Hindlimb muscle (tissue), 1 donor: ENCODE measurements at regions not wholly inside any gene's neighbourhood (a gene's known extent, or its start where the extent isn't known, plus 50 kb on each side); places are given as distances from the start of the nearest gene placed in this dataset.
"Not testable (repeated sequence)": the region's sequence is repeated elsewhere in the genome, so short reads cannot be mapped to it uniquely, and the experiment has no call there.

ENCODE experiments used
- DNase-seq: peaks from one replicate; pipeline ENCODE4 v3.0.0-alpha.2; 2013

DNA sequence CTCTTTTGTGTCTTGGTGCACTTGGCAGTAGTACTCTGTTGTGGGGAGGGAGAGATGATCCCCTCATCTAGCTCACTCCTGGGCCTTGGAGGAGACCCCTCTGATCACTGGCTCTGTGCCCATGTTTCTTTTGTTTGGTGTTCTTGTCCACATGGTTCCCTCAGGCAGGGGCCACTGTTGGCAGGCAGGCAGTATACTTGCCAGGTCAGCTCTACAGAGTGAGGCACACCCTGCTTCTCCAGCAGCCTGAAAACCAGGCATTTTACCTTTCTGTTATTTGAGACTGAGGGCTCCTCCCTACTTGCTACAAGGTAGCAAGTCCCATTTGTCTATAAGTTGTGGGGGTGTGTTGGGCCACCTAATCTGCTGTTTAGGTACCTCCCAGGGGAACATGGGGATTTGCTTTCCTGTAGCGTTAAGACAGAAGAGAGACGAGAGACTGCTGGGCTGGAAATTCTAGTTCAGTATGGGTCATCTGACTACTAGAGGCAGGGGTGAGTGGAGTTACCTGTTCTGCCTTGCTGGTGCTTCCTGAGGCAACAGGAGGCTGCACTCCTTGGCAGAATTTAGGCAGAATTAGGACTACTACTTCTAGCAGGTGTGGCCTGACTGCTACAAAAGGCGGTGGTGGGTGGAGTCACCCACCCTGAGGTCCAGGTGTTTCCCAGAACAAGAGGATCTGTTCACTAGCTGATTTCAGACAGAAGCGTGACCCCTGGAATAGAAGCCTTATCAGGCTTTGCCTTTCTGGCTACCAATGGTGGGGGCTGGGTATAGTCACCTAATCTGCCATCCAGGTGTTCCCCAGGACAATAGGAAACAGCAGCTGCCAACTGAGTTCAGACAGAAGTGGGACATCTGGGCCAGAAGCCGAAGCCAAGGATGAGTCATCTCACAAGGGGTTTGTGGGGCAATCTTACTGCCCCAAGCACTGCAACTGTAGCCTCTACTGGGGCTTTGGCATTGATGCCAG is 843.0 kb upstream of the ATXN8OS start:
- no peak for DNase-seq

DNA sequence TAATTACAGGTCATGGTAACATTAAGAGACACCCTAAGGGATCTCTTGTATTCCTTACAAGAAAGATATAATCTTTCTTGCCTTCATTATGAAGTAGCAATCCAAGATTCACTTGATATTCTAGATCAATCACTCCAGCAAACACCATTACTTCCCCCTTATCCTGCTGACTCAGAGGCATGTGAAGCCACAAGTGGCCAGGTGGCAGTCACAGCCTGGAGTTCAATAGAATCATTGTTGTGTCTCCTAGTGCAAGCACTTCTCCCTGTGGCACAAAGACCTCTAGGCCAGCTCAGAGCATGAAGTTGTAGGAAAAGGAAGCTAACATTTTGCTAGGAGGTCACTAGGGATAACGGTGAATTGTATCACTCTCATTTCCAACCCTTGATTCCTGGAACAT is 864.3 kb upstream of the ATXN8OS start:
- DNase-seq: no peak

- DNase-seq: no peak
These were observed 873.5 kb upstream of the ATXN8OS start for GRCh38 chr13:69234171-69234570.

GRCh38 chr13:69226427-69226826 is 881.2 kb upstream of the ATXN8OS start:
- no peak for DNase-seq

- DNase-seq: not testable (repeated sequence)
These were observed 885.8 kb upstream of the ATXN8OS start for GRCh38 chr13:69221633-69222498.

DNA sequence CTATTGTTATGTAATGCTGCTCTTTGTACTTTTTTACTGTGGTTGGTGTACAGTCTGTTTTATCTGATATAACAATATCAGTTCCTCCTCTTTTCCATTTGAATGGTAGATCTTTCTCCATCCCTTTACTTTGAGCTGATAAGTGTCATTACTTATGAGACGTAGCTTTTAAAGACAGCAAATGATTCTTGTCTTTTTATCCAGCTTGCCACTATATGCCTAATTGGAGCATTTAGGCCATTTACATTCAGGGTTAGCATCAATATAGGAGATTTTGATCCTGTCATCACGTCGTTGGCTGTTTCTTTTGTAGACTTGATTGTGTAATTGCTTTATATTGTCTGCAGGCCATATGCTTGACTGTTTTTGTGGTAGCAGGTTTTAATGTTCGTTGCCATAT is 894.2 kb upstream of the ATXN8OS start:
- no peak for DNase-seq

DNA sequence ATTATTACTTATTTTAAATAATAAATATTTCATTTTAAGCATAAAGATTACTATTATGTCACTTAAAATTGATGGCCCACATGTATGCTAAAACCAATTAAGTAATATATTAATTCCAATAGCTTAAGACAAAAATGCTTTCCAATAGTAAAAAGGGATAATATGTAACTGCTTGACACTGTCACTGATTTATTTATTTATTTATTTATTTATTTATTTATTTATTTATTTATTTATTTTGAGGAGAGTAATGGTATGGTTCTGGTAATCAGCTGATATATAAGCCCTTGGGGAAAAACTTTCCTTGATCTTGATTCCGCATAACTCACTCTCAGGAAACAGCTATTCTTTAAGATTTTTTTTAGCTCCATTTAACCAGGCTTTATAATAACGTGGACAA is 903.0 kb upstream of the ATXN8OS start:
- no peak for DNase-seq

DNA sequence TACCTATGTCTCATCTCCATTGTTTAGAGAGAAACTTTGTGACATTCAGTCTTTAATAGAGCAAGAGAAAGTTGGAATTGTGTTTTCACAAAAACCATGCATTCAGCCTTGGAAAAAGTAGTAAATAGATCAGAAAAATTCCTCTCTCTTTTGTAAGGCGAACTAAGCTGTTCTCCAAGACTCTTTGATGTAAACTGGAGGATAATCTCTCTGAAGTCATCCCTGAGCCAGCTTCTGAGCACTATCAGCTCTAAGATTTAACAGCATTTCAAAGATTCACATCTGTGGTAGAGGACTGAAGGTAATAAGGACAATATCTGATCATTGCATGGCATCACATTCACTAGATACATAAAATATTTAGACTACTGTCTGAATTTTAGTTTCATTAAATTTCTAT is 904.6 kb upstream of the ATXN8OS start:
- DNase-seq: no peak

- no peak for DNase-seq
These were observed 908.0 kb upstream of the ATXN8OS start for GRCh38 chr13:69199664-69200063.

DNA sequence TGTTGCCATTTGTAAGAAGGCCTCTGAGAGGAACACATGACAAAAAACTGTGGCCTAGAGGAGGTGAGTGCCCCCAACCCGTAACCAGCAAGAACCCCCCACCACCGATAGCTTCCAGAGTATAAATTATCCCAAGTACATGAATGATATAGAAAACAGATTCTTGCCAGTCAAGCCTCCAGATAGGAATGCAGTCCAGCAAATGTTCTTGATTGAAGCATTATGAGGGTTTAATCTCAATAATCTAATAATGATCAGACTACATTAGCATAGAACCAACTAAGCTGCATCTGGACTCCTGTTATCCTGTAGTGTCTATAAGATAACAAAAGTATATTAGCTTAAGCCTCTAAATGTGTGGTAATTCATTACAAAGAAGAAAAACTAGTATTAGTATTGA is 908.9 kb upstream of the ATXN8OS start:
- no peak for DNase-seq

DNA sequence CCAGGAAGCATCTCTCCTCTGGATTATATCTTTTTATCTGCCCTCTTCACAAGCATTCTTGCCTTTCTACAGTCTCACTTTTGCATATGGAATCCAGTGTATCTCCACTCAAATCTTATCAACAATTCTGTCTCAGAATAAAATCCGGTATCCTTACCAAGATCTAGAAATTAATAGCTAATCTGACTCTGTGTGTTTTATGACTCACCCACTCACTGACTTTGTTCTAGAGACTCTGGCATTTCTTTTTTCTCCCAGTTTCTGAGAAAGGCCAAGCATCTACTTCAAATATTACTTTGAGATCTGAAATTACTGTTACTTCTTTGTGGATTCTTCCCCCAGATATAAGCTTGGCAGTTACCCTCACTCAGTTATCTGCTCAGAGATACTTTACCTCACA is 913.5 kb upstream of the ATXN8OS start:
- DNase-seq: no peak

- DNase-seq: no peak
These were observed 927.6 kb upstream of the ATXN8OS start for GRCh38 chr13:69180034-69180433.

DNA sequence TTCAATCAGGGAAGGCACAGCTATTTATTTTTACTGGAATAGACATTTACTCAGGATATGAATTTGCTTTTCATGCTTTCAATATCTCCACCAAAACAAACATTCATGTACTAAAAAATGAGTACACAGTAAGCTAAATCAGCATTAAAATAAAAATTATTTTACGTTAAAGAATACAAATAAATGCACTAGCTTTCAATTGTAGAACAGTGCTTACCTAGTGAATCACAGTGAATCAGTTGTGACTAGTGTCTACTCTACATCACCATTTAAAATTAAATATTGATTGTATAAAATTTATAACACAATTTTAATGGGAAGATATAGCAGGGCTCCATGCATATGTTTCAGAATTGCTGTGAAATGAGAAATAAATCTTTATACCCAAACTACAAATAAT is 929.6 kb upstream of the ATXN8OS start:
- DNase-seq: no peak

DNA sequence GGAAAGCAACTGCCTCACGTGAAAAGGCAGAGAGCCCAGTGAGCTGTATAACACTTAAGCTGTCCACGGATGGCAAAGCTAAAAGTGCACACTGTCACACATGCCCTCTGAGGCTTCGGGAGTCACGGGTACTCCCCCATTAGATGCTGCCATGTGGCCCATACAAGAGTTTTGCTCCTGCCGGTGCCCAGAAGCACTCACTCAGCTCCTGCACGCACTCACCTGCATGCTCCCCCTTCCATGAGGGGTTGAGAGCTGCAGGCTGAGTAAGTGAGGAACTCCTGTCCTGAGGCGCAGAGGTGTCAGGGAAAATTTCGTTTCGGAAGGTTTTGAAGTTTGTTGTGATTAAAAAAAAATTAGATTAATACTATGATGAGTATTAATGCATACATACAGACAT is 939.2 kb upstream of the ATXN8OS start:
- no peak for DNase-seq

DNA sequence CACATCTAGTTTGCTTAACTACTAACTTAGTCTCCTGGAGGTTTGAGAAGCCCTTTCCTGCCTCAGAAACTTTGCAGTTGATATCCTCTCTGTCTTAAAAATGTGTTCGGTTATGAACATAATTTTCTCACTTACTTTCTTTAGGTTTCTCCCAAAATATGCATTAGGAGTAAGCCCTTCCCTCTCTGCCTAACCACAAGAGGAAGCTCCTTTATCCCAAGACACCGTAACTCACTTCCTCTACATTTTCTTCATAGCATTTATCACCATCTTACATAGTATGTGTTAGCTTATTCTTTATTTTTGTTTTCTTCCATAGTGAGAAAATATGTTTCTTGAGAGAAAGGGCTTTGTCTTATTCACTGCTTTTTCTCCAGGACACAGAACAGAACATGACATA is 952.5 kb upstream of the ATXN8OS start:
- DNase-seq: no peak

- DNase-seq: no peak
These were observed 965.5 kb upstream of the ATXN8OS start for GRCh38 chr13:69142101-69142500.

DNA sequence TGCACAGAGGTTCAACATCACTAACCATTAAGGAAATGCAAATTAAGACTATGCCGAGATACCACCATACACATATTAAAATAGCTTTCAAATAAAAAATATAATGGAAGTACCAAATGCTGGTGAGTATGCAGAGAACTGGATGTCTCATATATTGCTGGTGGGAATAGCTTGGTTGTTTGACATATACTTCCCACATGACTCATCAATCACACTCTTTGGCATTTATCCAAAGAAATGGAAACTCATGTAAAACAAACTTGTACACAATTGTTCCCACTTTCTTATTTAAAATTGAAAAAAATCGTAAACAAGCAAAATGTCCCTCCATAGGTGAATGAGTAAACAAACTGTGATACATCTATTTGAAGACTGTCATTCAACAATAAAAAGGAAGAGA is 982.6 kb upstream of the ATXN8OS start:
- no peak for DNase-seq

GRCh38 chr13:69109891-69110525 is 997.6 kb upstream of the ATXN8OS start:
- no peak for DNase-seq

DNA sequence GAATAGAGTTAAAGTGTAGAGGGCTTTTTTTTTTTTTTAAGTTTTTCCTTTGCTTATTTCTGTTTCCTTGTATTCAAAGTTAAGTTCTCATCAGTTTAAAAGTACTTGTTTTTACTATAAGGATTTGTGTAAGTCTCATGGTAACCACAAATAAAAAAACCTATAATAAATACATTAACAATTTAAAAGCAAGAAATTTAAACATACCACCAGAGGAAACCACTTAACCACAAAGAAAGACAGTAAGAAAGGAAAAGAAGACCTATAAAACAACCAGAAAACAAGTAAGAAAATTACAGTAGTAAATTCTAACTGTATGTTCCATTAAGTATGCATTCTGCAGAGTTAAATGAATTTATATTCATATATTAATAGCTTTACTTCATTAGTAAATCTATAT is 999.1 kb upstream of the ATXN8OS start:
- DNase-seq: no peak

DNA sequence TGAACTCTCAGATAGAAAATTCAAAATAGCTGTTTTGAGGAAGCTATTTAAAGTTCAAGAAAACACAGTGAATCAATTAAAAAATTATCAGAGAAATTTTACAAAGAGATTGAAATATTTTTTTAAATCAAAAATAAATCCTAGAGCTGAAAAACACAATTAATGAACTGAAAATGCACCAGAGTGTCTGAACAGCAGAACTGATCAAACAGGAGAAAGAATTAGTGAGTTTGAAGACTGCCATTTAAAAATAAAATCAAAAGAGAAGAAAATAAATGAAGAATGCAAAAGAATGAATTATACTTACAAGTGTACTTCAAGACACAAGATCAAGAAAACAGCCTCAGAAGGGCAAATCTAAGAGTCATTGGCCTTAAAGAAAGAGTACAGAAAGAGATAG is 1000.2 kb upstream of the ATXN8OS start:
- DNase-seq: no peak

GRCh38 chr13:69101841-69102240 is 1005.8 kb upstream of the ATXN8OS start:
- DNase-seq: no peak

- DNase-seq: no peak
These were observed 1013.1 kb upstream of the ATXN8OS start for GRCh38 chr13:69094485-69094884.
